Dendritic cell treated with granulocyte-macrophage colony-stimulating factor and Interleukin-4, amounts not matched to agents 40 ng/mL and 50 ng/mL, for 4 days (primary cell): ENCODE measurements at regions not wholly inside any gene's neighbourhood (a gene's known extent, or its start where the extent isn't known, plus 50 kb on each side); places are given as distances from the start of the nearest gene placed in this dataset.
"Not testable (repeated sequence)": the region's sequence is repeated elsewhere in the genome, so short reads cannot be mapped to it uniquely, and the experiment has no call there.

Source experiments
- H3K27ac Mint-ChIP-seq: one replicate; pipeline ENCODE4 v1.8.0; 2022; ENCODE audit warnings: mild to moderate bottlenecking, mixed read lengths
- H3K27me3 Mint-ChIP-seq: one replicate; pipeline ENCODE4 v1.8.0; 2022; ENCODE audit warnings: mild to moderate bottlenecking, mixed read lengths
- H3K36me3 Mint-ChIP-seq: one replicate; pipeline ENCODE4 v1.8.0; 2022; ENCODE audit warnings: low read depth, mixed read lengths
- H3K4me1 Mint-ChIP-seq: one replicate; pipeline ENCODE4 v1.8.0; 2022; ENCODE audit warnings: low read depth, mixed read lengths
- H3K4me3 Mint-ChIP-seq: one replicate; pipeline ENCODE4 v1.8.0; 2022; ENCODE audit warnings: mild to moderate bottlenecking, moderate library complexity, mixed read lengths
- H3K9me3 Mint-ChIP-seq: one replicate; pipeline ENCODE4 v1.8.0; 2022; ENCODE audit warnings: mixed read lengths
- intact Hi-C: fragments of 100-400 bp; cut with micrococcal nuclease; formaldehyde crosslinking; loops from one replicate; pipeline ENCODE4 v1.15.0; 2022

DNA sequence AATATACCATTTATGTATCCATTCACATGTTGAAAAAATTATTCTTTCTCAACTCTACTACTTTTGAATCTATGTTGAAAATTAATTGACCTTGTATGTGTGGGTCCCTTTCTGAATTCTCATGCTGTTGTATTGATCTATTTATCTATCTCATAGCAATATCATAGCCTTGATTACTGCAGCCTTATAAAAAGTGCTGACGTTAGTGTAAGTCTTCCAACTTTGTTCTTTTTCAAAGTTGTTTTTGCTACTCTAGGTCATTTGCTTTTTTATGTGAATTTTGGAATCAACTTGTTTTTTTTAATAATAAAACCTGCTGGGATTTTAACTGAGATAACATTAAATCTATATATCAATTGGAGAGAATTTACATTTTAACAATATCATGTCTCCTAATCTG lies 52.2 kb upstream of the PAX3 start:
- no peak overlapping the region for H3K27ac Mint-ChIP-seq
- H3K4me1 Mint-ChIP-seq, result no peaks in the 10 kb centered on the region
- H3K36me3 Mint-ChIP-seq, result no peaks in the 10 kb centered on the region
- intact Hi-C loops, result no loop called here
- no peak overlapping the region for H3K4me3 Mint-ChIP-seq
- H3K9me3 Mint-ChIP-seq, result no peaks in the 10 kb centered on the region
- H3K27me3 Mint-ChIP-seq, result no peaks in the 10 kb centered on the region

DNA sequence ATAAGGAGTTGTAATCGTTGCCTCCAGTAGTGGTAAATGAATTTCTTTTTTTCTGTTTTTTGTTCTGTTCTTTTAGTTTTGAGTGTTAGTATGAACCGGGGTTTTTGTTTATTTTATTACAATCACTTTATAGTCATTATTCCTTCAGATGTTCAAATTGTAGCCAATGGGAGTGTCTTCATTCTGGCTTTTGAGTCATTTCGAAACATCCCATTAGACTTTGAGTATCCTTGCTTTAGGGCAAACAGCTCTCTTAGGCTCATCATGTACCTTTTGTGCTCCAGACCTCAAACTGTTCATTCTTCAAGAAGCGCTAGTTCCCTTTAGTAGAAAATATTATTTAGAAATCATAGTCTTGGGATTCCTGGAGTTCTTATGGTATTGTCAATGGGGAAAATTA lies 54.2 kb upstream of the PAX3 start:
- Mint-ChIP-seq H3K27ac (no peak overlapping the region), H3K36me3 (no peaks in the 10 kb centered on the region), H3K27me3 (no peaks in the 10 kb centered on the region), H3K4me3 (no peak overlapping the region), H3K9me3 (no peaks in the 10 kb centered on the region), H3K4me1 (no peaks in the 10 kb centered on the region)
- intact Hi-C loops, result no loop called here

DNA sequence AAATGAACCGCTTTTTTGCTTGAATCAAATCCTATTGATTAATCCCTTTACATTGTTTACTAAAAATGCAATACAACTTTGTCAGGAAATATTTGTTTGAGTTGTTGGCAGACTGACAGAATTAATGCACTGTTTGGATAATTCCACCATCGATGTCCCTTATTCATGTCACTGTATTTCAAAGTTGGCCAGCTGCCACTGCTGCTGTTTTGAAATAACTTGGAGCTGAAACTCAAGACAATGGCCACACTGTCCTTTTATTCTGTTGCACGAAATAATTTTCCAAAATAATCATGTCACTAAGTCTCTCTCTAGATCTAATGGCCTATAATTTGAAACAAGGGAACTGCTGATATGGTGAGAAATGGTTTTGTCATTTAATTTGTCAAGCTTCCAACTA lies 55.2 kb upstream of the PAX3 start:
- Mint-ChIP-seq H3K9me3 (no peaks in the 10 kb centered on the region), H3K27me3 (no peaks in the 10 kb centered on the region), H3K4me3 (no peak overlapping the region), H3K4me1 (peaks cover 5% of the 10 kb centered on the region), H3K27ac (no peak overlapping the region), H3K36me3 (no peaks in the 10 kb centered on the region)
- intact Hi-C loops, result no loop called here

GRCh38 chr2:222355860-222356259 lies 57.1 kb upstream of the PAX3 start:
- Mint-ChIP-seq H3K4me1 (peaks cover 18% of the 10 kb centered on the region), H3K9me3 (peaks cover 5% of the 10 kb centered on the region), H3K36me3 (no peaks in the 10 kb centered on the region), H3K4me3 (no peak overlapping the region), H3K27me3 (no peaks in the 10 kb centered on the region), H3K27ac (no peak overlapping the region)
- intact Hi-C loops, result no loop called here

- no peak overlapping the region for H3K4me3 Mint-ChIP-seq
- H3K9me3 Mint-ChIP-seq, result peaks cover 5% of the 10 kb centered on the region
- no peaks in the 10 kb centered on the region for H3K27me3 Mint-ChIP-seq
- H3K4me1 Mint-ChIP-seq, result peaks cover 18% of the 10 kb centered on the region
- no peaks in the 10 kb centered on the region for H3K36me3 Mint-ChIP-seq
- intact Hi-C loops, result no loop called here
- no peak overlapping the region for H3K27ac Mint-ChIP-seq
Observed at GRCh38 chr2:222357930-222358329, 59.1 kb upstream of the PAX3 start.

DNA sequence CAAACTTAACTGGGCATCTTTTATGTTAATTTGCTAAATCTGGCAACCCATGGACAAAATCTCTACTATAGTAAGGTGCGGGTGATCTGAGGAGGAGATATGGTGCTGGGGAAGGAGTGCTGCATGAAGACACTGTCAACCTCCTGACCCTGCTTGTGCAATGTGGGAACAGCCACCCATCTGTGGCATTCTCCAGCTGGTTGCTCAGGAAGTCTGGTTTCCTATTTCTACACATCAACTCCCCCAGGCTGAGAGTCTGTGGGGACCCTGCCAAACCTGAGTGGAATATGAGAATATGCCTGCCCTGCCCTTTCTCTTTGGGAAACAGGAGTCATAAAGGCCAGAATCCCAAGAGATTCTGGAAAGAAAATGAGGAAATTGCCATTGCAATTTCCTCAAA lies 60.1 kb upstream of the PAX3 start:
- Mint-ChIP-seq H3K27ac (no peak overlapping the region), H3K9me3 (peaks cover 5% of the 10 kb centered on the region), H3K4me1 (peaks cover 18% of the 10 kb centered on the region), H3K4me3 (no peak overlapping the region), H3K36me3 (no peaks in the 10 kb centered on the region), H3K27me3 (no peaks in the 10 kb centered on the region)
- intact Hi-C loops, result no loop called here

GRCh38 chr2:222360146-222360545 lies 61.3 kb upstream of the PAX3 start:
- H3K9me3 Mint-ChIP-seq, result peaks cover 5% of the 10 kb centered on the region
- H3K27ac Mint-ChIP-seq, result peak overlapping the region; percentile 52
- peaks cover 28% of the 10 kb centered on the region for H3K4me1 Mint-ChIP-seq
- H3K27me3 Mint-ChIP-seq, result no peaks in the 10 kb centered on the region
- H3K4me3 Mint-ChIP-seq, result no peak overlapping the region
- H3K36me3 Mint-ChIP-seq, result no peaks in the 10 kb centered on the region
- intact Hi-C loops, result no loop called here

GRCh38 chr2:222360997-222361396 lies 62.2 kb upstream of the PAX3 start:
- H3K4me3 Mint-ChIP-seq, result no peak overlapping the region
- H3K27ac Mint-ChIP-seq, result no peak overlapping the region
- intact Hi-C loops, result no loop called here
- H3K9me3 Mint-ChIP-seq, result peaks cover 5% of the 10 kb centered on the region
- H3K4me1 Mint-ChIP-seq, result peaks cover 32% of the 10 kb centered on the region
- H3K36me3 Mint-ChIP-seq, result no peaks in the 10 kb centered on the region
- no peaks in the 10 kb centered on the region for H3K27me3 Mint-ChIP-seq

DNA sequence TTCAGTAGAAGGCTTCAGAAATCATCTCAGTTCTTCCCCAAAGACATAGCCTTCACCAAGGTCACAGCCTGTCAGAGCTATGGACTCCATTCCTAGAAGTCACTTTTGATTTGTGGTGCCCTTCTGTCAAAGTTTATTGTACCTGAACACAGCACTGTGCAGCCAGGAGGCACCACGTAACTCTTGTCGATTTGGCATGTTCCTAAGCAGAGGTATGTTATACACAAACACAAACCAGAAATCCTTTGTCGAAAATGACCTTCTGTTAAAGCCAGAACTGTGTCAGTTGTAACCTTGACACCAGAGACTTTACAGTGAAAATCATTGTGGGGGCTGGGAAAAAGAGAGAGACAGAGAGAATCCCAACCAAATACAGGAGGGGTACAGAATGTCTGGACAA lies 62.6 kb upstream of the SGPP2 start:
- Mint-ChIP-seq H3K4me1 (peaks cover 32% of the 10 kb centered on the region), H3K36me3 (no peaks in the 10 kb centered on the region), H3K4me3 (no peak overlapping the region), H3K9me3 (peaks cover 5% of the 10 kb centered on the region), H3K27ac (no peak overlapping the region), H3K27me3 (no peaks in the 10 kb centered on the region)
- intact Hi-C loops, result no loop called here

DNA sequence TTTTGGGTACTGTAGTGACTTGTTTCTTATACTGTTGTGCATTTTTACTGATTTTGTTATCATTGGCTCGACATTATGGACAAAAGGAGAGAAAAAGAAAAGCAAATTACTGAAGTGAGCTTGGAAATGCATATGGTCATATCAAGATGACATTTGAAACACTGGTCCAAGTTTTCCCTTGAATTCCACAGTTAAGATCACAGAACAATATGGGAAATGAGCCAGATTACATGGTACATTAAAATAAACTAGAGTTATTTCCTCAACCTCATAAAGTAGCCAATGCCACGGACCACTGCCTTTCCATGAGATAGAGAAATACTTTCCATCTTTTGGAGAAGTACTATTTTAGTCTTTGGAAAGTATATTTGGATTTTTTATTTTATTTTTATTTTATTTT lies 62.0 kb upstream of the SGPP2 start:
- intact Hi-C loops, result no loop called here
- Mint-ChIP-seq H3K4me3 (no peak overlapping the region), H3K27me3 (no peaks in the 10 kb centered on the region), H3K27ac (no peak overlapping the region), H3K36me3 (no peaks in the 10 kb centered on the region), H3K9me3 (peaks cover 5% of the 10 kb centered on the region), H3K4me1 (peaks cover 34% of the 10 kb centered on the region)

GRCh38 chr2:222364285-222364895 lies 60.0 kb upstream of the SGPP2 start:
- no peak overlapping the region for H3K4me3 Mint-ChIP-seq
- peak overlapping the region; percentile 37 for H3K27ac Mint-ChIP-seq
- H3K4me1 Mint-ChIP-seq, result peaks cover 39% of the 10 kb centered on the region
- H3K36me3 Mint-ChIP-seq, result no peaks in the 10 kb centered on the region
- no peaks in the 10 kb centered on the region for H3K27me3 Mint-ChIP-seq
- intact Hi-C loops, result no loop called here
- peaks cover 14% of the 10 kb centered on the region for H3K9me3 Mint-ChIP-seq

DNA sequence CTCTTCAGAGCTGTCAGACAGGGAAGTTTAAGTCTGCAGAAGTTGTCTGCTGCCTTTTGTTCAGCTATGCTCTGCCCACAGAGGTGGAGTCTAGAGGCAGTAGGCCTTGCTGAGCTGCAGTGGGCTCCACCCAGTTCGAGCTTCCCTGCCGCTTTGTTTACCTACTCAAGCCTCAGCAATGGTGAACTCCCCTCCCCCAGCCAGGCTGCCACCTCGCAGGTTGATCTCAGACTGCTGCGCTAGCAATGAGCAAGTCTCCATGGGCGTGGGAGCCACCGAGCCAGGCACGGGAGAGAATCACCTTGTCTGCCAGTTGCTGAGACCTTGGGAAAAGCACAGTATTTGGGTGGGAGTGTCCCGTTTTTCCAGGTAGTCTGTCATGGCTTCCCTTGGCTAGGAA lies 56.1 kb upstream of the SGPP2 start:
- Mint-ChIP-seq H3K4me1 (peaks cover 30% of the 10 kb centered on the region), H3K9me3 (peaks cover 32% of the 10 kb centered on the region), H3K27ac (peak overlapping the region; percentile 52)
- H3K36me3 Mint-ChIP-seq, intact Hi-C loops, H3K4me3 Mint-ChIP-seq, H3K27me3 Mint-ChIP-seq: not testable (repeated sequence)

- Mint-ChIP-seq H3K4me1 (peaks cover 8% of the 10 kb centered on the region), H3K9me3 (peaks cover 38% of the 10 kb centered on the region), H3K27ac (no peak overlapping the region), H3K36me3 (no peaks in the 10 kb centered on the region), H3K4me3 (no peak overlapping the region), H3K27me3 (no peaks in the 10 kb centered on the region)
- intact Hi-C loops, result no loop called here
Observed at GRCh38 chr2:222372993-222373392, 51.4 kb upstream of the SGPP2 start.
